Putamen (tissue), 1 donor: ENCODE measurements at regions not wholly inside any gene's neighbourhood (a gene's known extent, or its start where the extent isn't known, plus 50 kb on each side); places are given as distances from the start of the nearest gene placed in this dataset.
"Not testable (repeated sequence)": the region's sequence is repeated elsewhere in the genome, so short reads cannot be mapped to it uniquely, and the experiment has no call there.

Source experiments
- DNase-seq: peaks from one replicate; pipeline ENCODE4 v3.0.0-alpha.2; 2016; ENCODE audit warnings: low spot score

DNA sequence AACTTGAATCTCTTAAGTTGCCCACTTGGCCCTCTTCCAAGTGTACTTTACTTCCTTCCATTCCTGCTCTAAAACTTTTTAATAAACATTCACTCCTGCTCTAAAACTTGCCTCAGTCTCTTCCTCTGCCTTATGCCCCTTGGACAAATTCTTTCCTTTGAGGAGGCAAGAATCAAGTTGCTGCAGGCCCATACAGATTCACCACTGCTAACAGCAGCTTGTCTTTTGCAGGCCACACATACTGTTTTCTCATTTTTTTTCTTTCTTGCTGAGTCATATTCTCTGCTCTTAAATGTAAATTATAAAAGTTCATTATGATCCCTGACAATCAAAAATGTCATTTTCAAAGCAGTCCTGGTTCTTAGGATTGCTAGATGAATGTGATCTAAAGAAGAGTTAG, 1820.8 kb upstream of the FLRT2 start:
- no peak for DNase-seq

GRCh38 chr14:83711046-83711445, 1818.9 kb upstream of the FLRT2 start:
- DNase-seq, result no peak

DNA sequence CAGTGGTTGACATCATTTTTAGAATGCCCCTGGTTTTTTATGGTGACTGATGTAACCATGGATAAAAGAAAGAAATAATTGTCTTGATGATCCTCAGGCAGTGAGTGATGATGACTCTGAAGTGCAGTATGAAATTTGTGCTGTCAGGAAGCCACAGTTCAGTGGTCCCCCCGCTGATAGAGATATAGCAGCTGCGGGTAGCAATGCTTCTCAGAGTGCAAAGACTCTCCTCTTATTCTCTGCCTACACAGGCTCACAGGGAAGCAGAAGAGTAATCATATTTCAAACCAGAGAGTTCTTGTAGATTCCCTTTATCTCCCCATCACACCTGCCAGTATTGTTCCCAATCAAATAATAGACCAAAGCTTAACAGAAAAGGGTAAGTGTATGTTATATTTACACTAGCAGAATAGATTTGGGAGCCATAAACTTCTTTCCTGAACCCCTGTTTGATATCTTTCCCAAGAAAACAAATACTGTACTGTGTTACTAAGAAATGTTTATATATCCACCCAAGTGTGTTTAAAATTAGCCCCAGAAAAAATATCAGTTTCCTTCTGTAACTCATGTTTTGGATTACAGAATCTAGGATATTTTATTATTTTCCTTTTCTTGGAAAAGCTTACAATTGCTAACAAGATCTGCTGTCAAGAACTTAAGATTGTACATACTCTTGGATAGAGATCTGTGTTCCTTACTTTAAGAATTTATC, 1817.4 kb upstream of the FLRT2 start:
- DNase-seq, result no peak

DNA sequence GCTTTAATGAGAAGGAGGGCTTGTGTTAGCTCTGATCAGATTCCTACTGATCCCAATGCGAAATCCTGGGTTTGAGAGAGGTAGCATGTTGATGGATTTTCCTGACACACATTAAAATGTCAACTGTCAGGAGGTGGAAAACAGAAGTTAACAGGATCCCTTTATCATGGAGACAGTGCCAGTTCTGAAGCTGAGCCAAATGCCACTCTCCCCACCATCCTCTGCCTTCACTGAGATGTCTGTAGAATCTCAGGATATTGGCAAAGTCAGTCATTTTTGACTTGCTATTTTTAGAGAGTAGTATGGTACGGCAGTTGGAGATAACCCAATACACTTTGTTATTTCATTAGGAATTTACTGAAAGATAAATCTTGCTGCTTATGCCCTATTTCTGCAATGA, 1816.2 kb upstream of the FLRT2 start:
- no peak for DNase-seq

GRCh38 chr14:83714151-83714550, 1815.8 kb upstream of the FLRT2 start:
- DNase-seq, result no peak

GRCh38 chr14:83719435-83719834, 1810.5 kb upstream of the FLRT2 start:
- not testable (repeated sequence) for DNase-seq

- no peak for DNase-seq
Observed at GRCh38 chr14:83733670-83734069, 1796.3 kb upstream of the FLRT2 start.

DNA sequence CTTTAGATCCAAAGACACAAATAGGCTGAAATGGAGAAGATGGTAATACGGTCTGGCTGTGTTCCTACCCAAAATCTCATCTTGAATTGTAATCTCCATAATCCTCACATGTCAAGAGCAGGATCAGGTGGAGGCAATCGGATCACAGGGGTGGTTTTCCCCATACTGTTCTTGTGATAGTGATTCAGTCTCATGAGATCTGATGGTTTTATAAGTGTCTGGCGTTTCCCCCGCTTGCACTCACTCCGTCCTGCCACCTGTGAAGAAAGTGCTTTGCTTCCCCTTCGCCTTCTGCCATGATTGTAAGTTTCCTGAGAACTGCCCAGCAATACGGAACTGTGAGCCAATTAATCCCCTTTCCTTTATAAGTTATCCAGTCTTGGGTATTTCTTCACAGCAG, 1795.5 kb upstream of the FLRT2 start:
- no peak for DNase-seq

GRCh38 chr14:83741269-83741668, 1788.7 kb upstream of the FLRT2 start:
- DNase-seq, result no peak

DNA sequence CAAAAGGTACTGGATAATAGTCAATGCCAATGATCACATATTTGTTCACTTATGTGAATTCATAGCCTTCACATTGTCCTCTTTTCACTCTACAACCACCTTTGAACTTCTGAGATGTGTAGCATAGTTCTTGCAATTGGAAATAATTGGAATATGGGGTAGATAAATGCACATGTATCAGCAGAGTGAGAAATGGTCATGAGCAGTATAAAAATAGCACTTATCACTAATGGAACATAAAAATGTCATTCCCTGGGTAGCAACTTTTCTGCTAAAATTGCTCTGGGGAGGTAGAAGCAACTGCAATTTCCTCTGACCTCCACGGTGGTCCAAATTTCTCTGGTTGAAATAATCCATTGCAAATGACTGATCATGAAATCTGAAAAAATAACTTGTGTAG, 1785.7 kb upstream of the FLRT2 start:
- no peak for DNase-seq

- no peak for DNase-seq
Observed at GRCh38 chr14:83744891-83745290, 1785.1 kb upstream of the FLRT2 start.

DNA sequence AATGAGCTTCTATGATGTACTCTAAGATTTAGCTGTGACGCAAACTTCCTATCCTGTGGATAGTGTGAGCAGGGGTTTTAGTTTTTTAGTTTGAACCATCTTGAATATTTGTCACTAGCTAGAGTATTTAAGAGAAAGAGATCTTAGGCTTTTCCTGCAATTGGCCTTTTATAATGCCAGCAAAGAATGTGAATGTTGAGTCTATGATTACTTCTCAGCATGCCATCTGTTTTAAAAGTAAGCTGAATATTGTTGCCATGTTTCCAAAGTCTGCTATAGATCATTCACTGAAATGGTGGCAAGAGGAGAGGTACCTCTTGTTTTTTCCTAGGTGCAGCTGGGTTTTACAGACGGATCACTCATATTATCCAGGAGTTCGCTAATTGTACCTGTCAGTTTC, 1783.6 kb upstream of the FLRT2 start:
- DNase-seq, result no peak

DNA sequence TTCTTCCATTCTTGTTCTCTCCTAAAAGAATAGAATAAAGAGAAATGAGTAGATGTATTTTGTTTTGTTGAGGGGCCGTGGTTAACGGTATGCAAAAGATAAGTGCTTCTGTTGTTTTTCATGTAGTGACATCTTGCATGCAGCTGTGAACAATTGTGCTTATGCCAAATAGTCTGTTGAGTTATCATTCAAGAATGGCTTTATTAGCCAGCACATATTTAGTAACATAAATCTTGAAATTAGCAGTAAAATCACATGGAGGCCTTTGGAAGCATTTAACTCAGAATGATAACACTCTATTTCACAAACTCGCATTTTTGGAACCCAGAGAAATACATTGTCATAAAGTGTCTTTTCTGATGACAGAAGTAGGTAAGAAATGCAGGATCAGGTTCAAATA, 1772.0 kb upstream of the FLRT2 start:
- no peak for DNase-seq

DNA sequence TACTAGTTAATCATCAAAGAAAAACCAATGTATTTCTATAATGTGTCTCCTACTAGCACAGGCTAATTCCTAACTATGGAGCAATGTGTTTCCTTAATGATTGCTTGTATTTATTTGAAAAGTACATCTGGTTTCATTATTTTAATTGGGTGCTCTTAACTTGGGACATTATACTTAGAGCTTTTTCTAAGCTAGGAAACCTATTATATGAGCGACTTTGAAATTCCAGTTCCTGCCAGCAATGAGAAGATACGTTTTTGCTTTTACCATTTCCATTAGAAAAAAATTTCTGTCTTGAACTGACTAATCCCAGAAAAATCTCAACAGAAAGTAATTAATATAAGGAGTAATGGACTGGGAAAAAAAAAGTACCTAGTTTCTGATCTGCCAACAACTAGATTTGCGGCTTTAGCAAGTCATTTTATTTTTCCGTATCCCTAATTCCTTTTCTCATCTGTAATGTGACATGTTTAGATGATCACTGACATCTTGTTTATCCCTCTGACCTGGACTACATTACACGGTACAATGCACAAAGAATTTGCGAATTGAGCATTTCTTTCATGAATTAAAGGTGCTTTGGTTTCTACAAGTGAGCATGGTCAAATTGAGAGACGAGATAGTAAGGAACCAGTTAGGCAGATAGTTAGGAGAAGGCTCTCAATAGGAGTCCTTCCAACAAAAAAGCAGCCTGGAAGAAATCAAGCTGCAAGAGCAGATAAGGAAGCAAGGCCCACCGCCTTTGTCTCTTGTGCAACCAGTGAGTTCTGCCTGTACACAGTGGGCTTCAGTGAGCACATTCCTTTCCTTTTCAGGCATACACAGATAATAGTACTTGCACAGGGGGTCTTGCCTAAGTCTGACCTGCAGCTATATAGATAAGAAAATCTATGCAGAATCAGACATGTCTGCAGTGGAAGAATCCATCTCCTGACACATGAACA, 1765.0 kb upstream of the FLRT2 start:
- DNase-seq, result no peak

DNA sequence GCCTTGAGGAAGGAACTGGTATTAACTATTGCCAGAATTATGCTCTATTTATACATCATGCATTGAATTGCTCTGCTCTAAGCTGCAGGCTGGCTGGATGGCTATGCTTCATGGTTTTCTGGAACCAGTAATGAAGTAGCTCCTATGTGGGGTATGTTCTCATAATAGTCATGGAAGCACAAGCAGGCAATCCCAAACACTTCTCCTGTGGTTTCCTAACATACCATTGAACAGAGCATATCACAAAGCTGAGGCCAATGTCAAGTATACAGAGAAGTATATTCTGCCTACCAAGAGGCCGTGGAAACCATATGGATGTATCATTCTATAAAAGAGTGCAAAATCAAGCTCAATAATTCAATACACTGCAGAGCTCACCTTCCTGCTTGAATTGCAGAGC, 1752.4 kb upstream of the FLRT2 start:
- no peak for DNase-seq

DNA sequence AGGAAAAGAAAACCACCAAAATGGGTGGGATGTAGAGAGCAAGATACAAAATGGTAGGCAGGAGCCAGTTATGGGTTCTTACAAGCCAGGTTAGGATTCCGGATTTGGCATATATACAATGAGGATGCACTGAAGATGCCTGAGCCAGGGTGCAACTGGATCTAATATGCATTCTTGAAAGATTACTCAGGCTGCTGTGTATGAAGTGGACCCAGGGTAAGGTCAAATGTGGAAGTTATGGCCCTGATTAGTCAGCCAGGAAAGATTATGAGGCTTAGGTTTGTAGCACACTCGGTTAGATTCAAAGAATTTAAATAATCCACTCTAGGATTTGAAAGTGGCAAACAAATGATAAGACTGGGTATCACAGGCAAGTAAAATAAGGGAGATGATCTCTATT, 1750.7 kb upstream of the FLRT2 start:
- DNase-seq, result no peak

GRCh38 chr14:83780321-83780720, 1749.6 kb upstream of the FLRT2 start:
- DNase-seq, result no peak

- no peak for DNase-seq
Observed at GRCh38 chr14:83798421-83798820, 1731.5 kb upstream of the FLRT2 start.

DNA sequence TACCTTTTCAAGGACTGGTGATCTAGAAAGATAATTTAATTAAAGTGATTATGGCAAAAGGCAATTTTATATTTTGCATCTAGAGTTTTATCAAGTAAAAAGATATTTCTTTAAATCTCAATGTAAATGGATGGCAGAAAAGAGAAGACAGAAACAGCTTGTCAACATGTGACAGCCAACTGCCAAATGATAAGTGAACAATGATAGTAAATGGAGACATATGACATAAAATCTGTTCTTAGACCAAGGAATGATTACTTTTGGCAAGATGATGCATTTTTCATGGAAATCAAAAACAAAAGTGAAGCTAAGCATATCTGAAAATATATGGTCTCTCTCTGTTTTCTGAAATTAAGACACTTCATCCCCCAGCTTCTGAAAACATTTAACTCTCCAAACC, 1730.7 kb upstream of the FLRT2 start:
- DNase-seq, result no peak

DNA sequence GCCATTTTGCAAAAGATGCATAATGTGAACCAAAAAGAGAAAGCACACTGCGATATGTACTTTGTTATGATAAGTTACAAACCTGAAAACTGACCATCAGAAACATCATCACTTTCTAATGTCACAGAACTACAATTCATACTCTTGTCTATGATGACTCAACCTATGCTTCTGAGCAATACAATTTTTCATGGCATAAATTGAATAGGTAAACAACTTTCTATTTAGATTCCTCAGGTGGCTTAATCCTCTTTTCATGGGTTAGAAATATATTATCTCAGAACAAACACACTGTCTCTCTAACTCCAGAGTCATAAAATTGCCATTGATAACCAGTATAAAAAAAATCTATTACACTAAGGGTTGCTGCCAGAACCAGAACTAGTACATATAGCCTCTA, 1715.0 kb upstream of the FLRT2 start:
- no peak for DNase-seq

- DNase-seq, result no peak
Observed at GRCh38 chr14:83816761-83817160, 1713.2 kb upstream of the FLRT2 start.

DNA sequence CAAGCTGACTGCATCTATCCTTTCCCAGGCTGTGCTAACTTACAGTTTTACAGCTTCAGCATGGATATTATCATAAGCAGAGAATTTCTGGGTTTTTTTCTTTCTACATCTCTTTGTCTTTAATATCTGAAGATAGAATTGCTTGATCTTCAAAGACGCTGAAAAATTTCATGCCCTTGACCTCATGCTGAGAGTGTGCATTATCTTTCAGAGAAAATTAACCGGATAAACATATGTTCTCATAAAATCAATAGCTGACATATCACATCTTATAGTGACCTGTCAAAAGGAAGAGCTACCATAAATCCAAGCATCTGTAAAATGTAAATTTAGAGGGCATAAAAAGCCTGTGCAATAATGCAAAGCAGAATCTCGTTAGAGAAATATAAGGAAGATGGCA, 1704.1 kb upstream of the FLRT2 start:
- DNase-seq, result no peak

DNA sequence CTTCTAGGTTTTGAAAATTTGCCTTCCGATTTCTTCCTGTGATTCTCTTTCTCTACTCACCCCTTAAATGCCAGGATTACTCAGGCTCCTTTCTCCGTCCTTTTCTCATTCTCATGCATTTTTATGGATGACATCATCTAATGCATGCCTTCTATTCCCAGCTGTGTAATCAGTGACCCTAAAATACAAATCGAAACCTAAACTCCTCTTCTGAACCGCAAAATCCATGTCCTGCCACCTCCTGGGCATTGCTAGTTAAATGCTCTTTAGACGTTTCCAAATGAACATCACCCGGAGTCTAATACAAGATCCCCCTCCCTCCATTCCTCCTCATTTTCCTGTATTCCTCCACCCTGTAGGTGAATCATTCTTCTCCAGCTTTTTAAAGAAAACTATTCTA, 1703.1 kb upstream of the FLRT2 start:
- no peak for DNase-seq

- DNase-seq, result no peak
Observed at GRCh38 chr14:83827383-83827782, 1702.6 kb upstream of the FLRT2 start.
